Forelimb muscle (tissue), 1 donor: ENCODE measurements at regions not wholly inside any gene's neighbourhood (a gene's known extent, or its start where the extent isn't known, plus 50 kb on each side); places are given as distances from the start of the nearest gene placed in this dataset.
"Not testable (repeated sequence)": the region's sequence is repeated elsewhere in the genome, so short reads cannot be mapped to it uniquely, and the experiment has no call there.

Experiments
- DNase-seq: peaks from one replicate; pipeline ENCODE4 v3.0.0-alpha.2; 2013; ENCODE audit warnings: low read depth

DNA sequence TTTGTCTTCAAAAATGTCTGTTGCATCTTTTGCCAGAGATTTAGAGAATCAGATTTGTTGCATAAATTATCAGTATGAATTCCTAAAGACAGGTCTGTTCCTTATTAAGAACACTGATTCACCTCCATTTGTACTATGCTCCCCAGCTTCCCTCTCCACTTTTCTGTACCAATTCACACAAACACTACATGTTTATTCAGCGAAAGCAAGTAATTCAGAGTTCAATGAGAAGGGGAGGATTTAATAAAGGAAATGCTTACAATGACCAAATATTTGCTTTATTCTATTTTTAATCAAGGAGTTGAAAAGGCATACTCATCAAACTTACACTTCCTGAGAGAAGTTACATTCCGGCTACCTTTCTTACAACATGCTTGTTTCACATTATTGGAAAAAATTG is 135.5 kb downstream of the NBPF8 start:
- DNase-seq: not testable (repeated sequence)

DNA sequence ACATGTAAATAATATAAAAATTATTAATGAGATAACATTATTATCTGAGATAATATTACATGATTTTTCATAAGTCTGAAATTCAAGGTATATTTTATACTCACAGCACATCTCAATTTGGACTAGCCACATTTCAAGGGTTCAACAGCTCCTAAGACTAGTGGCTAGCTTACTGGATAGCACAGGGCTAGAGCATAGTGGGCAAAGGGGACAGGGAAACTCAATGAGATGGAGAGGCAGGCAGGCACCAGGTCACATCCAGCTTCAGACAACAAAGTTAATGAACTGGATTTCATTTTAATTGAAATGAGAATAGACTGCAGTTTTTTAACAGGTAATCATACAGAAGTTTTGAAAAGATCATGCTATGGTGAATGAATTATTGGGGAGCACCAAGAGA is 137.4 kb downstream of the NBPF8 start:
- DNase-seq: not testable (repeated sequence)

DNA sequence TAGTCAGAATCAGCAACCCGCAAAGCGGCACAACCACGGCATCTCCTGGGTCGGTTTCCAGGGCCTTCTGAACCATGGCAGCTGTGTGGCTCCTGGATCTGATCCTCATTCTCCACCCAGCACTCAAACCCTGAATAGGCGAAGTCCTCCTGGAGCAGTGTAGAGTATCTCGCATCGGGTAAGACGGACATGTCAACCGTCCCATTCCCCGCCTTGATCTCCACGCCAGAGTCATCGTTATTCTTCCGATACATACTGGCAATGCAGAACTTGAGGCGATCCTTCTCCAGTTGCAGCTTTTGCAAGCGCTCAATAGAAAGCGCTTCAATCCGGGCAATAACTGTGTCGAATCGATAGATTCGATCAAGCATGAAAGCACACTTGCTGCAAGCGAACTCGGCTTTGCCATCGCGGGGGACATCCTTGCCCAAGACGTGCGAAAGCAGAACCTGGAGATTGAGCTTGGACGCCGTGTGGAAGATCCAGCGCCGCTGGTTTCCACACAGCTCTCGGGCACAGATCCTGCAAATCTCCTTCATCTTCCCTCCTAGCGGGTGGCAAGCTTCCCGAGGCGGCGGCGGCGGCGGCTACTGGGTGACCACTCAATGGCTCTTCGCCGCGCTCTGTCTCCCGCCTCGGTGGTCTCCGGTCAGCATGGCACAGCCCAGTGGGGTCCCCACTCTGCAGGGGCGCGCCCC is 142.9 kb downstream of the NBPF8 start:
- peak; percentile 1 for DNase-seq

DNA sequence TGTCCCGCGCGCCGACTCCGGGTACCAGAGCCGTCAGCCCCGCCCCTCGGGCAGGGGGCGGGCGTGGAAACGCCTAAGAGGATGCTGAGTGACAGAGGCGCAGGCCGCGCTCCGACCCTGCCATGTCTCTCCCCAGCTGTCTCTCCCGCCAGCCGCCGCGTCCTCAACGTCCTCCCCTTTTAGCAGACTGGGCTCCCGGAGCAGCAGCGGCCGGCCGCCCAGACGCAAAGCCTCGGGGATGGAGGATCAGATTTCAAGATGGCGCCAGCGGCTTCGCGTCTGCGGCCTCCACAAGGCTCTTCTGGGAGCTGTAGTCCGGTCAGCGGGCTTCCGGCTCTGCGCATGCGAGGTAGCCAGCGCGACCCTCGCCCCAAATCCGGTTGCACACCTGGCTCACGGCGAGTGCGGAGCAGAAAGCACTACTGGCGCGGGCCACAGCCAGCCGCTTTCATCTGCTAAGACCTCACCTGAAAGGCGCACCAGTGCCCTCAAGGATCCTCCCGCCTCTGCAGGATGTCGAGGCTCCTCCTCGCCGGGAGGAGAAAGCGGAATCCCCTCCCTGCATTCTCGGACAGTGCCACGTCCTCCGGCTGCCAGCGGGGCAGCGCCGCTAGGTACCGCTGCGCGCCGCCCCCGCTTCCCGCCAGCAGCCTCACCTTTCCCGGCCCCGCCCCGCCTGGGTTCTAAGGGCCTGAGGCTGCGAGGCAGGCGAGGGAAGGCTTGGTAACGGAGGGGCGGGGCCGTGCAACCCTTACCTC is 143.6 kb downstream of the NBPF8 start:
- peak; percentile 28 for DNase-seq

DNA sequence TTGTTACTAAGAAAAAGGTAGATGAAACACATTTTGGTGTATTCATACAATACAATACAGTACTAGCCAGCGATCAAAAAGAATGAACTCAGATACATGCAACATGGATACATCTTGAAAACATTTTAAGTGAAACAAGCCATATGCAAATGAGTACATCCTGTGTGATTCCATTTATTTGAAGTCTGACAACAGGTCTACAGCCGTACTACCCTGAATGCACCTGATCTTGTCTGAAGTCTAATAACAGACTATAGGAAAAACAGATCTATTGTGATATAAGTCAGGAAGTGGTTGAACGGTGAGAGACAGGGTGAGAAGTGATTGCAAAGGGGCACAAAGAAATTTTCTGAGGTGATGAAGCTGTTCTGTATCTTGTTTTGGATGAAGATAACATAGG is 146.9 kb downstream of the NBPF8 start:
- DNase-seq: not testable (repeated sequence)

DNA sequence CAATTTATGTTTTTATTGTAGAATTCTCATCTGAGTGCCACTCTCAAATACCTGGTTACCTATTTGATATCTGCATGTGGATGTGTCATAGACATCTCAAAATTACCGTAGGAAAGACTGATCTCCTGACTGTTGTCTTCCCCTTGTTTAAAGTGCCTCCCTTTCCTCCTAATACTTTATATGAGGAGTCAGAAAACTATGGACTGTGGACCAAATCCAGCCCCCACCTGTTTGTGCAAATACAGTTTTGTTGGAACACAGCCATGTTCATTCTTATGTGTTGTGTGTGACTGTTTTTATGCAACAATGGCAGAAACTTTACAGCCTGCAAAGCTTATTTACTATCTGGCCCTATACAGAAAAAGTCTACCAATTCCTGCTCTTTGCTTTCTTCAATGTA is 150.6 kb downstream of the NBPF8 start:
- not testable (repeated sequence) for DNase-seq

DNA sequence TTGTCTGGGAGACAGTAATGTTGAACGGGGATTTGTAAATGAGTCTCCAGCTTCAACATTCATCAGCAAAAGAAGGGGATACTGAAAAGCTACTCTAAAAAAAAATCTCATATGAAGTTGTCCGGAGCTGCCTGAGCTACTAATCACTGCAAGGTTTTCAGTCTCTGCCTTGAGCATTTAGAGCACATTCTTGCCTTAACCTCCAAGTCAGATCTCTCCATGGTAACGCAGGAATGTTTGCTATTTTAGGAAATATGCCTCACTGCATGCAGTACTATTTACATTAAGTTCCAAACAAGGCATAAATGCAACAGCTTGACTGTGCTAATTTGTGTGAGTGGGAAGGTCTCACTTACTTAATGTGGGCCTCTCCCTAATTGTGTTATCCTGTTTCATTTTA is 152.8 kb downstream of the NBPF8 start:
- DNase-seq: not testable (repeated sequence)

DNA sequence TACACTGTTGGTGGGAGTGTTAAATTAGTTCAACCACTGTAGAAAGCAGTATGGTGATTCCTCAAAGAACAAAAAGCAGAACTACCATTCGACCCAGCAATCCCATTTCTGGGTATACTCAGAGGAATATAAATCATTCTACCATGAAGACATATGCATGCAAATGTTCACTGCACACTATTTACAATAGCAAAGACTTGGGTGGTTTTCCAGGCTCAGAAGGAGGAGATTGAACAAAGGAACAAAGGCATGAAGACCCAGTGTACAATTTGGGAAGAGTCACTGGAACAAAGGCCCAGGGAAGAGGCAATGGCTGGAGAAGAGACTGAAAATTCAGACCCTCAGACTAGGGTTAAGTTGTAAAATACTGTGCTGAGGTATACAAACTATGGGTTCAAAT is 148.5 kb upstream of the NBPF26 start:
- not testable (repeated sequence) for DNase-seq

DNA sequence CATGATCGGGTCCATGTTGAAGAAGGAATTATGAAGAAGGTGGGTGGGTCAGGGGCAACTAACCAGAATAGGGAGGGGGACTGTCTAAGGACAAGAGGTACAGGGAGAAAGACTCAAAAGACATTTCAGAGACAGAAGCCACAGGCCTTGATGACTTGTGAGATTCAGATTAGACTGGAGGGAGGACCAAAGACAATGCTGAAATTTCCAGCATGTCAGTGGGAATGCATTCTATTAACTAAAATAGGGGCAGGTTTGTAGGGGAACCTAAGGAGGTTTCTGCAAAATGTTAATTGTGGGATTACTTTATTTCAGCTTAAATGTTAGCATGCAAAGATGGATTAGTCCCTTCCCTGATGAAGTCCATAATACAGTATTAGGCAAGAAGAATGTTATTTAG is 141.6 kb upstream of the NBPF26 start:
- DNase-seq: not testable (repeated sequence)

DNA sequence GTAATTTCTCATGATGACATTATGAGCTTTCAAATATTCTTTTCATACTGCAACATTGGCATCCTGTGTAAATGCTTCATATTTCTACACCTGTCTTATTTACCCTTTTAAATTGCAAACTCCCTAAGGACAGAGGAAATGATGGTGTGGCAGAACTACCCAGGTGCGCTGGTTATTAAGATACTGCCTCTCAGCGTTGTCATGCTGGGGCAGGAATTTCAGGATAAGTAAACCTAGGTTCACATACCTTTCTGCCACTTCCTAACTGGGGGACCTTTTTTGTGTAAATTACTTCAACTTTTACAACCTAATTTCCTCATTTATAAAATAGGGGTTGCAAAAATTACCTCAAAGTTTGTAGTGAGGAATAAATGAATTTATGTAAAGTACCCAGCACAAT is 137.7 kb upstream of the NBPF26 start:
- DNase-seq: not testable (repeated sequence)

DNA sequence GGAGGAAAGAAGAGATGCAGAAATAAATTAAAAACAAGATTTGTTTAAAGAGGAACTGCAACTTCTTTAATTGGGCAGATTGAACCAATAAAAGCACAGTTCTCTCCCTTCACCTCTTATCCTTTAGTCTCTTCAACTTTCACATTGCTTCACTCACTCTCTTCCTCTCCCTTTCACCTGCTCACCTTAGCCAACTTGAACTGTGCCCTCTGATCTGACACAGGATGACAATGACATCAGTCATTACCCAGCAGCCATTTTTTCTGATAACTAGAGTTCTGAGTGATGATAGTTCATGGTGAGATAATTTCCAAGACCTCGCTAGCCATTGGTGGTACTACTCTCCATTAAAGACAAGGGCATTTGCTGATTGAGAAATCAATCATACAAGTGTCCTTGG is 134.9 kb upstream of the NBPF26 start:
- DNase-seq: not testable (repeated sequence)

DNA sequence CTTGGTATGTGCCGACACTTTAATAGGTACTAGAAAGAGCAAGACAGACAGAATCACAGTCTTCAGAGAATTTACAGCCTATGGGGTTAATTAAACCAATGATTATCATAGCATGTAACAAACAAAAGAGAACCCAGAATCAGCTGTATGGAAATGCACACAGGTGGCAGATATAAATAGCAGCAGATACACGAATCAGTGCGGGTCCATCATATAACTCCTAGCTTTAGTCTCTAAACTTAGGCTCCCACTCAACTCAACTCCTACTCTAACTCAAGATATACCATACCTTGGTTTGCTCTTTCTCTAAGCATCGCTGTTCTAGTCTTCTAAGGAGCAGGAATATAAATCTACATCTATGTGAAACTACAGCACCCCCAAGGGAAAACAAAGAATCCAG is 132.0 kb upstream of the NBPF26 start:
- DNase-seq: not testable (repeated sequence)

DNA sequence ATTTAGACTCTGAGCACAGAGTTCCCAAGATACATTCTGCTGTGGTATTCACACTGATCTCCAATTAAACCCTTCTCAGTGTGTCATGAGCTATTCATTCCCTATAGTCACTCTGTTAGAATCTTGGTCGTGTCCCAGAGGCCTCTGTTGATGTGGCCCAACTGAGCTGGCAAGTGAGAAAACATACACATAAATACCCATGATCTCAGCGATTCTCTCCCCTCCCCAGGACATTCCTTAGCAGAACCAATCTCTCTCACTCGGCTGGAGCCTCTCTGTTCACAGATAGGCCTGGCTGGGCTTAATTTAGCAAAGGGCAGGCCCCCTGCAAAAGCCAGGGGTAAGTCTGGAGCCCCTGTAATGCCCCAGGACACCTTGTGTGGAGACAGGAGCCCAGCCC is 130.8 kb upstream of the NBPF26 start:
- DNase-seq: not testable (repeated sequence)

DNA sequence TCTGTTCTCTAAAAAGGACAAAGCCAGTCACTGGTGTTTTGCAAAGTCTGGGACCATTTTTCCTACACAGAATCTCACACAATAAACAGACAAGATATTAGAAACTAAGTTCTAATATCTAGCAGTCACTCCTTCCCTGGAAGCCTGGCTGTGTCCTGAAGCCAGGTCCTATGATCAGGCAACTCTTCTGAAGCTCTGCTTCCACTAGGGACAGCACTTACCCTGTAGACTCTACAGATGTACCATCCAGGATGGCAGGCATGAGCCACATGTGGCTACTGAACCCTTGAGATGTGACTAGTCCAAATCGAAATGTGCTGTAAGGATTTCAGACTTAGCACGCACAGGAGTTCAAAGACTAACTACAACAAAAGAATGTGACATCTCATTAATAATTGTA is 130.1 kb upstream of the NBPF26 start:
- DNase-seq: not testable (repeated sequence)

DNA sequence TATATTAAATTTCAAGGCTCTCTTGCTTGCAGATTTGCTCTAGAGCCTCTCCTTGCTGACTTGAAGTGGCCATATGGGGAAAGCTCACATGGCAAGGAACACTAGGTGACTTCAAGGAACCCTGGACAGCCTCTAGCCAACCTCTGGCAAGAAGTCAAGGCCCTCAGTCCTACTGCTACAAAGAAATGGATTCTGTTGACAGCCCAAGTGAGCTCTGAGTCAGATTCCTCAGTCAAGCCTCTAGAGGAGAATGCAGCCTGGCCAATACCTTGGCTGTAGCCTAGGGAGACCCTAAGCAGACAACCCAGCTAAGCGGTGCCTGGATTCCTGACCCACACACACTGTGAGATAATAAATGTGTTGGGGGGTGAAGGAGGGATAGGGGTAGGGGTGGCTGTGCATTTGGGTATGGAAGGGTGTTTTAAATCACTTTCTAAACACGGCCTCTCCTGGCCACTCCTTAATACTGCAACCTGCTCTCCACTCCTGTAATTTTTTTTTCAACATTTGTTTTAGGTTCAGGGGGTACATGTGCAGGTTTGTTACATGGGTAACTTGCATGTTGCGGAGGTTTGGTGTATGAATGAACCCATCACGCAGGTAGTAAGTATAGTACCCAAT is 125.3 kb upstream of the NBPF26 start:
- not testable (repeated sequence) for DNase-seq

DNA sequence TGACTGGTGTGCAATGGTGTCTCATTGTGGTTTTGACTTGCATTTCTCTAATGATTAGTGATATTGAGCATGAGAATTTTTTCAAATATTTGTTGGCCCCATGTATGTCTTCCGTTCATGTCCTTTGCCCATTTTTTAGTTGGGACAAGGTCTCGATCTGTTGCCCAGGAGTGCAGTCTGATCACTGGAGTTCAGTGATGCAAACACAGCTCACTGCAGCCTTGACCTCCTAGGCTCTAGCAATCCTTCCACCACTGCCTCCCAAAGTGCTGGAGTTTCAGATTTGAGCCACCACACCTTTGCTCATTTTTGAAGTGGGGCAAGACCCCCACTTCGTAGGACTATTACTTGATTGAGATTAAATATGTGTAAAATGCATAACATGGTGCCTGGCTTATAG is 124.2 kb upstream of the NBPF26 start:
- not testable (repeated sequence) for DNase-seq

DNA sequence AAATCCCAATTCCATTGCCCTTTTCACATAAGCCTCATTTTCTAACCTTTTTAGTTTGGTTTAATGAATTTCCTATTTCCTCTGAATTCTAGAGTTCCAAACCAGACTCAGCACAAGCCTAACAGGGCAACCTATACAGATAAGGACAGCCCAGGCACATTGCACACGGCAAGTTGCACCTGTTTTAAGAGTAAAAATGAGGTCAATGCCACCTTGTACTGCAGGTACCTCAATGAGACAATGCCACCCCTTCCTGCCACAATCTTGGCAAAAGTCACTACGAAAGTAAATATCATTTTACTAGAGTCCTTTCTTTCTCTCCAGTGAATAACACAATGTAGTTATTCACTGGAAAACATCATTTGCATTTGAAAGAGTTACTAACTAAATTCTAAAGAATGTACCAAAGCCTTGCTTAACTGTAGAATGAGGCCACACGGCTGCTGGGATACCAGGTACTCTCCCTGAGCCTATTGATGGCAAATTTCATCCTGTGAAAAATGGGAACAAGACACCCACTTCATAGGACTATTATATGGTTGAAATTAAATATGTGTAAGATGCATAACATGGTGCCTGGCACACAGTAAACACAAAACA is 123.2 kb upstream of the NBPF26 start:
- DNase-seq: not testable (repeated sequence)

DNA sequence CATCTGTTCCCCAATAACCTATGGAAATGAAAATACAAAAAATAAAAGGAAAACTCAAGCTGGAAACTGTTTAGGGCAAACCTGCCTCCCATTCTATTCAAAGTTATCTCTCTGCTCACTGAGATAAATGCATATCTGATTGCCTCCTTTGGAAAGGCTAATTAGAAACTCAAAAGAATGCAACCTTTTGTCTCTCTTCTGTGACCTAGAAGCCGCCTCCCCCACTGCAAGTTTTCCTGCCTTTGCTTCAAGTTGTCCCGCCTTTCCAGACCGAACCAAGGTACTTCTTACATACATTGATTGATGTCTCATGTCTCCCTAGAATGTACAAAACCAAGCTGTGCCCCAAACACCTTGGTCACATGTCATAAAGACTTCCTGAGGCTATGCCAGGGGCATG is 115.9 kb upstream of the NBPF26 start:
- not testable (repeated sequence) for DNase-seq

DNA sequence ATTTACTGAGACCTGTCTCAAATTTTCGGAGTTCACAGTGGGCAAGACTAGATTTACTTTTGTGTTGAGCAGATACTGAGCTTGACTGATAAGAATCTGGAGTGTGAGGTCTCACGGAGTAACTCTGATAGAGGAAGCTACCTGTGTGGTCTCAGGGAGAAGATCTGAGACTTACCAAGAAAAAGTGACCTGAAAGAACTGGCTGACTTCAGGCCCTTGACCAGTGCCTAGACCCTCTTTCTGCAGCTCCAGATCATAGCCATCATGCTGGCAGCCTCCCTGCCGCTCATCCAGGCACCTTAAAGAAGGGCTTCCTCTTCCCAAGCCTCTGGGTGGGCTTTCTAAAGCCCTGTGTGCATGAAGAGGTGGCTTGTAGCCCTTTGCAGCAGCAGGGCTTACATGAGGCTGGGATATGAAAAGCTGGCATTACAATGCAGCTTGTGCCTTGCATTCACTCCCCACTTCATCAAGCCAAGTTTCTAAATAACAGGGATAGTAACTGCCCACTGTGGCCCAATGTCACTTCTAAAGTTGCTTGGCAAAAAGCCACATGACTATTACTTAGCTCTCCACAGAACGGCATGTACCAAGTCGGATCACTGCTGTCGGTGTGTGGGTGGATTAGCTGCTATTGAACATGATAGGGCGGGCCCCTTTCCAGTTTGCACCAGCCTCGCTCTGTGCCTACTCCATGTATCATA is 115.3 kb upstream of the NBPF26 start:
- not testable (repeated sequence) for DNase-seq

DNA sequence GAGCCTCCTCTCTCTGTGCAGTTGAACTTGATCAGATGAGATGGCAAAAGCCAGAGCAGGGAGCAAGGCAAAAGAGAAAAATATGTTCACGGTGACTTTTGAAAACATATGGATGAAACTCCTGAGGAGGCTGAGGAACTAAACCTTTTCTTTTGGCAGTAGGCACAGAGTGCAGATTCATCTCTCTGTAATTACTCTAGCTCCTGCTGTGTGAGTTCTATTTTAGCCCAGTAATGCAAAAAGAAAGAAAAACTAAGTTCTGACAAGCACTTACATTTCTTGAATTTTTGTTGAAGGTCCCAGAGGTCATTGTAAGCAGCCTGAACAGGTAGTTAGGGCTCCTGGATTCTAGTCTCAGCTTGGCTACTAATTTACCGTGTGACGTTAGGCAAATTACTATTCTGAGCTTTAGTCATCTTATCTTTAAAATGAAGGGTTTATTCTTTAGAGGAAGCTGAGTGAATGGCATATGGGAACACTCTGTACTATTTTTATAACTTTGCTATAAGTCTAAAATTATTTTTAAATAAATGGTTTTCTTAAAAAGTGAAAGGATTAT is 114.7 kb upstream of the NBPF26 start:
- not testable (repeated sequence) for DNase-seq

DNA sequence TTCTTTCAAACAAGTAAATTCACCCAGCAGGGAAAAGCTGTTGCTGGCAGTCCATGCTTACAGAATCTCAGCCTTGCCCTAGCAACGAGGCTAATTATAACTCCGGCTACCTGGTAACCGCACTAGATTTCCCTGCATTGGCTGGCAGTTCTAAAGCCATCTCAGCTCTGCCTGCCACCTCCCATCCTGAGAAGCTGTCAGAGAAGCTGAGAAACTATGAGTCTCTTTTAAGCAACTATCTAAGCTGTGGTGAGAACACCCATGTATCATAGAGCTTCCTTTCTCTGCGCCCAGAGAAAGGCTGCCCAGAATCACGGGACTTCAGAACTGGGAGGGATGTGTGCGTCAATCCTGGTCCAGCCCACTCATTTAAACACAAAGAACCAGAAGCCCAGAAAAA is 113.9 kb upstream of the NBPF26 start:
- DNase-seq: not testable (repeated sequence)
